Small intestine (tissue), 7 donors: ENCODE measurements at regions not wholly inside any gene's neighbourhood (a gene's known extent, or its start where the extent isn't known, plus 50 kb on each side); places are given as distances from the start of the nearest gene placed in this dataset.

Source experiments
- DNase-seq, 2 donors: peaks; one replicate each; pipeline versions ENCODE4 v3.0.0 to v3.0.0-alpha.2; 2013
- FAIRE-seq: peaks from 2 replicates; lab custom pipeline; 2012; peaks lifted over from hg19 to GRCh38; lab: Jason Lieb, UNC
- H3K27ac ChIP-seq, 3 donors: one replicate each; pipeline ENCODE4 v1.5.1; 2013; ENCODE audit warnings: low read length in 2 of 3, mild to moderate bottlenecking in 2 of 3, control low read depth in 1 of 3, inconsistent platforms in 1 of 3, low read depth in 1 of 3, moderate library complexity in 1 of 3
- H3K27me3 ChIP-seq, 3 donors: one replicate each; pipeline ENCODE4 v1.6.1; 2013; ENCODE audit warnings: low read length in 3 of 3, inconsistent platforms in 1 of 3; ENCODE audit not compliant: control insufficient read depth in 3 of 3, insufficient read depth in 3 of 3
- H3K36me3 ChIP-seq, 3 donors: one replicate each; pipeline ENCODE4 v1.6.1; 2013; ENCODE audit warnings: low read length in 3 of 3, inconsistent platforms in 1 of 3, low read depth in 1 of 3, mild to moderate bottlenecking in 1 of 3, moderate library complexity in 1 of 3; ENCODE audit not compliant: control insufficient read depth in 3 of 3, insufficient read depth in 2 of 3
- H3K4me1 ChIP-seq, 3 donors: one replicate each; pipeline ENCODE4 v1.6.1; 2013; ENCODE audit warnings: low read length in 2 of 3, inconsistent platforms in 1 of 3, low read depth in 1 of 3, mild to moderate bottlenecking in 1 of 3, moderate library complexity in 1 of 3; ENCODE audit not compliant: control insufficient read depth in 3 of 3, insufficient read depth in 2 of 3
- H3K4me3 ChIP-seq, 3 donors: one replicate each; pipeline ENCODE4 v1.5.1; 2013; ENCODE audit warnings: low read length in 3 of 3, control low read depth in 1 of 3, inconsistent platforms in 1 of 3, low read depth in 1 of 3, mild to moderate bottlenecking in 1 of 3, moderate library complexity in 1 of 3
- H3K9me3 ChIP-seq, 2 donors: one replicate each; pipeline ENCODE4 v1.6.1; 2013; ENCODE audit warnings: low read depth in 1 of 2, low read length in 1 of 2; ENCODE audit not compliant: control insufficient read depth in 2 of 2, insufficient read depth in 1 of 2
- WGBS, 3 donors: extraction: QIAGEN DNeasy Blood & Tissue Kit; methylation state at CpG; one replicate each; pipeline ENCODE4 v1.1.7; 2013; 5-methylcytosine and 5-hydroxymethylcytosine counted together
- donor health status: healthy with polysubstance abuse.
- donor health status: control.
- donor health status: control.
- donor health status: Bipolar disorder and iron deficiency.
- donor health status: healthy.

- Histone ChIP-seq H3K27ac (no peak overlapping the region), H3K9me3 (no peaks in the 10 kb centered on the region), H3K27me3 (no peaks in the 10 kb centered on the region), H3K36me3 (no peaks in the 10 kb centered on the region), H3K4me1 (no peaks in the 10 kb centered on the region), H3K4me3 (no peak overlapping the region)
- WGBS, 3 donors = 39 to 49% (median 42%) methylated on average over 3 of the region's 3 CpGs
- DNase-seq (no peak), FAIRE-seq (no peak)
These were observed 1110.2 kb downstream of the GALC start for GRCh38 chr14:86882818-86883217.

GRCh38 chr14:86865934-86866333 lies 1127.0 kb downstream of the GALC start:
- Histone ChIP-seq H3K27ac (no peak overlapping the region), H3K4me3 (no peak overlapping the region), H3K36me3 (no peaks in the 10 kb centered on the region), H3K4me1 (no peaks in the 10 kb centered on the region), H3K9me3 (peaks cover 0 to 1% of the 10 kb centered on the region in 2 donors), H3K27me3 (no peaks in the 10 kb centered on the region)
- WGBS, 3 donors = 86 to 93% (median 92%) methylated on average over 3 of the region's 3 CpGs
- DNase-seq = no peak
- FAIRE-seq = no peak

- no peaks in the 10 kb centered on the region for H3K36me3 ChIP-seq
- DNase-seq (no peak), FAIRE-seq (no peak)
- no peaks in the 10 kb centered on the region for H3K9me3 ChIP-seq
- H3K4me3 ChIP-seq = no peak overlapping the region
- WGBS, 3 donors = 61 to 72% (median 71%) methylated on average over 6 of the region's 6 CpGs
- H3K4me1 ChIP-seq = no peaks in the 10 kb centered on the region
- no peaks in the 10 kb centered on the region for H3K27me3 ChIP-seq
- no peak overlapping the region for H3K27ac ChIP-seq
These were observed 1134.4 kb downstream of the GALC start for GRCh38 chr14:86858591-86858990.

GRCh38 chr14:86858031-86858430 lies 1135.0 kb downstream of the GALC start:
- Histone ChIP-seq H3K4me1 (no peaks in the 10 kb centered on the region), H3K27me3 (no peaks in the 10 kb centered on the region), H3K27ac (no peak overlapping the region), H3K36me3 (no peaks in the 10 kb centered on the region), H3K4me3 (no peak overlapping the region), H3K9me3 (no peaks in the 10 kb centered on the region)
- 71 to 79% (median 75%) methylated on average over 3 of the region's 3 CpGs for WGBS, 3 donors
- DNase-seq (no peak), FAIRE-seq (no peak)

GRCh38 chr14:86852530-86852929 lies 1140.5 kb downstream of the GALC start:
- 55 to 80% (median 74%) methylated on average over 5 of the region's 5 CpGs for WGBS, 3 donors
- DNase-seq (no peak), FAIRE-seq (no peak)
- no peak overlapping the region for H3K27ac ChIP-seq
- no peaks in the 10 kb centered on the region for H3K9me3 ChIP-seq
- no peaks in the 10 kb centered on the region for H3K36me3 ChIP-seq
- H3K4me3 ChIP-seq = no peak overlapping the region
- H3K27me3 ChIP-seq = no peaks in the 10 kb centered on the region
- no peaks in the 10 kb centered on the region for H3K4me1 ChIP-seq

GRCh38 chr14:86847140-86847539 lies 1145.8 kb downstream of the GALC start:
- H3K27me3 ChIP-seq = no peaks in the 10 kb centered on the region
- no peak overlapping the region for H3K4me3 ChIP-seq
- peaks cover 0 to 2% of the 10 kb centered on the region in 2 donors for H3K9me3 ChIP-seq
- WGBS, 3 donors = 58 to 67% (median 63%) methylated on average over 3 of the region's 3 CpGs
- no peaks in the 10 kb centered on the region for H3K36me3 ChIP-seq
- no peak overlapping the region for H3K27ac ChIP-seq
- H3K4me1 ChIP-seq = no peaks in the 10 kb centered on the region
- FAIRE-seq (no peak), DNase-seq (no peak)

GRCh38 chr14:86838363-86838762 lies 1154.6 kb downstream of the GALC start:
- H3K27ac ChIP-seq = no peak overlapping the region
- H3K4me3 ChIP-seq = no peak overlapping the region
- no peaks in the 10 kb centered on the region for H3K4me1 ChIP-seq
- no peak for DNase-seq
- H3K36me3 ChIP-seq = no peaks in the 10 kb centered on the region
- FAIRE-seq = no peak
- no peaks in the 10 kb centered on the region for H3K27me3 ChIP-seq
- WGBS, 3 donors = 78 to 88% (median 83%) methylated on average over 3 of the region's 3 CpGs
- peaks cover 0 to 1% of the 10 kb centered on the region in 2 donors for H3K9me3 ChIP-seq

GRCh38 chr14:86826661-86827060 lies 1166.3 kb downstream of the GALC start:
- Histone ChIP-seq H3K27me3 (no peaks in the 10 kb centered on the region), H3K4me1 (no peaks in the 10 kb centered on the region), H3K9me3 (peaks cover 0 to 2% of the 10 kb centered on the region in 2 donors), H3K4me3 (no peak overlapping the region), H3K27ac (no peak overlapping the region), H3K36me3 (no peaks in the 10 kb centered on the region)
- FAIRE-seq (no peak), DNase-seq (no peak)
- 35 to 60% (median 59%) methylated on average over 1 of the region's 1 CpG for WGBS, 3 donors

- DNase-seq (no peak), FAIRE-seq (no peak)
- no peaks in the 10 kb centered on the region for H3K4me1 ChIP-seq
- 51 to 85% (median 71%) methylated on average over 2 of the region's 2 CpGs for whole genome bisulfite sequencing, 3 donors
- no peak overlapping the region for H3K4me3 ChIP-seq
- no peak overlapping the region for H3K27ac ChIP-seq
- no peaks in the 10 kb centered on the region for H3K9me3 ChIP-seq
- H3K27me3 ChIP-seq = no peaks in the 10 kb centered on the region
- H3K36me3 ChIP-seq = no peaks in the 10 kb centered on the region
These were observed 1168.8 kb downstream of the GALC start for GRCh38 chr14:86824167-86824566.
